HEK293 (cell line): ENCODE measurements at regions not wholly inside any gene's neighbourhood (a gene's known extent, or its start where the extent isn't known, plus 50 kb on each side); places are given as distances from the start of the nearest gene placed in this dataset.

Experiments used
- CTCF ChIA-PET: fragments of 350-600 bp; formaldehyde crosslinking; extraction: SDS; loops from one replicate; lab custom pipeline; 2021; ENCODE audit warnings: antibody characterized with exemption; lab: Yijun Ruan, JAX
- POLR2A ChIA-PET: fragments of 300-600 bp; formaldehyde crosslinking; extraction: SDS; loops from one replicate; lab custom pipeline; 2020; ENCODE audit warnings: antibody characterized with exemption, inconsistent platforms; lab: Yijun Ruan, JAX
- H3K27ac ChIP-seq: fragments of 200-500 bp; sonication (Bioruptor generic); 2 replicates; pipeline ENCODE4 v1.5.1; 2014; ENCODE audit warnings: low read depth, low read length, control low read depth, inconsistent platforms; ENCODE audit errors: extremely low read depth
- H3K36me3 ChIP-seq, 2 experiments: fragments of 200-500 bp in 1 of 2; sonication (Bioruptor generic) in 1 of 2; 1 replicate in 1 of 2; 2 replicates in 1 of 2; pipeline ENCODE4 v1.5.1; 2014 to 2017; ENCODE audit warnings: inconsistent platforms in 2 of 2, low read length in 2 of 2; ENCODE audit not compliant: control insufficient read depth in 2 of 2, insufficient read depth in 1 of 2
- H3K4me1 ChIP-seq: fragments of 200-500 bp; sonication (Bioruptor generic); 2 replicates; pipeline ENCODE4 v1.5.1; 2014; ENCODE audit warnings: mild to moderate bottlenecking, low read length, inconsistent platforms; ENCODE audit not compliant: control insufficient read depth, insufficient read depth
- H3K4me3 ChIP-seq: 2 replicates; pipeline ENCODE4 v1.5.1; 2011; ENCODE audit warnings: low read depth, mild to moderate bottlenecking, control low read depth, low read length, moderate library complexity
- H3K9me3 ChIP-seq: fragments of 200-500 bp; sonication (Bioruptor generic); 2 replicates; pipeline ENCODE4 v1.5.1; 2014; ENCODE audit warnings: low read depth, low read length, inconsistent platforms; ENCODE audit not compliant: control insufficient read depth, insufficient read depth
- AEBP2 ChIP-seq: fragments of 450-650 bp; formaldehyde crosslinking; IDR thresholded peaks from 2 replicates; pipeline ENCODE4 v1.5.1; 2016; ENCODE audit warnings: missing biosample characterization, missing genetic modification characterization, borderline replicate concordance
- BCL6B ChIP-seq: fragments of 450-650 bp; formaldehyde crosslinking; IDR thresholded peaks from 2 replicates; pipeline ENCODE4 v1.5.1; 2017; ENCODE audit warnings: missing biosample characterization, missing genetic modification characterization
- GLI4 ChIP-seq: fragments of 450-650 bp; formaldehyde crosslinking; IDR thresholded peaks from 2 replicates; pipeline ENCODE4 v1.5.1; 2016; ENCODE audit warnings: missing biosample characterization, missing genetic modification characterization
- PRDM6 ChIP-seq: fragments of 450-650 bp; formaldehyde crosslinking; IDR thresholded peaks from 2 replicates; pipeline ENCODE4 v1.5.1; 2017; ENCODE audit warnings: missing biosample characterization, missing genetic modification characterization
- ZBTB20 ChIP-seq: fragments of 450-650 bp; formaldehyde crosslinking; IDR thresholded peaks from 2 replicates; pipeline ENCODE4 v1.5.1; 2016; ENCODE audit warnings: missing biosample characterization, missing genetic modification characterization
- ZNF114 ChIP-seq: fragments of 450-650 bp; formaldehyde crosslinking; IDR thresholded peaks from 2 replicates; pipeline ENCODE4 v1.5.0; 2017; ENCODE audit warnings: missing biosample characterization, missing genetic modification characterization
- ZNF362 ChIP-seq: fragments of 450-650 bp; formaldehyde crosslinking; IDR thresholded peaks from 2 replicates; pipeline ENCODE4 v1.5.1; 2016; ENCODE audit warnings: missing biosample characterization, missing genetic modification characterization
- ZNF416 ChIP-seq: fragments of 450-650 bp; formaldehyde crosslinking; IDR thresholded peaks from 2 replicates; pipeline ENCODE4 v1.5.1; 2016; ENCODE audit warnings: missing biosample characterization, missing genetic modification characterization
- ZNF488 ChIP-seq: fragments of 450-650 bp; formaldehyde crosslinking; IDR thresholded peaks from 2 replicates; pipeline ENCODE4 v1.5.1; 2016; ENCODE audit warnings: missing biosample characterization, missing genetic modification characterization
- ZNF785 ChIP-seq: fragments of 450-650 bp; formaldehyde crosslinking; IDR thresholded peaks from 2 replicates; pipeline ENCODE4 v1.5.1; 2016; ENCODE audit warnings: missing biosample characterization, missing genetic modification characterization
- ZNF792 ChIP-seq: fragments of 450-650 bp; formaldehyde crosslinking; IDR thresholded peaks from 2 replicates; pipeline ENCODE4 v1.5.1; 2016; ENCODE audit warnings: missing biosample characterization, missing genetic modification characterization
- TF ChIP-seq, protein P1 (sequence below): fragments of 450-650 bp; formaldehyde crosslinking; conservative IDR thresholded peaks from 2 replicates; pipeline ENCODE4 v1.5.1; 2016; ENCODE audit warnings: low read depth, missing biosample characterization, missing genetic modification characterization

- TF ChIP-seq ZNF416 (tag by site-specific recombination) (no peak), ZNF488 (tag by site-specific recombination) (no peak), ZNF785 (tag by site-specific recombination) (no peak), ZNF114 (tag by site-specific recombination) (no peak), BCL6B (tag by site-specific recombination) (no peak), PRDM6 (tag by site-specific recombination) (no peak), ZNF362 (tag by site-specific recombination) (no peak), ZBTB20 (tag by site-specific recombination) (no peak), AEBP2 (tag by site-specific recombination) (no peak)
- TF ChIP-seq, protein P1, sequence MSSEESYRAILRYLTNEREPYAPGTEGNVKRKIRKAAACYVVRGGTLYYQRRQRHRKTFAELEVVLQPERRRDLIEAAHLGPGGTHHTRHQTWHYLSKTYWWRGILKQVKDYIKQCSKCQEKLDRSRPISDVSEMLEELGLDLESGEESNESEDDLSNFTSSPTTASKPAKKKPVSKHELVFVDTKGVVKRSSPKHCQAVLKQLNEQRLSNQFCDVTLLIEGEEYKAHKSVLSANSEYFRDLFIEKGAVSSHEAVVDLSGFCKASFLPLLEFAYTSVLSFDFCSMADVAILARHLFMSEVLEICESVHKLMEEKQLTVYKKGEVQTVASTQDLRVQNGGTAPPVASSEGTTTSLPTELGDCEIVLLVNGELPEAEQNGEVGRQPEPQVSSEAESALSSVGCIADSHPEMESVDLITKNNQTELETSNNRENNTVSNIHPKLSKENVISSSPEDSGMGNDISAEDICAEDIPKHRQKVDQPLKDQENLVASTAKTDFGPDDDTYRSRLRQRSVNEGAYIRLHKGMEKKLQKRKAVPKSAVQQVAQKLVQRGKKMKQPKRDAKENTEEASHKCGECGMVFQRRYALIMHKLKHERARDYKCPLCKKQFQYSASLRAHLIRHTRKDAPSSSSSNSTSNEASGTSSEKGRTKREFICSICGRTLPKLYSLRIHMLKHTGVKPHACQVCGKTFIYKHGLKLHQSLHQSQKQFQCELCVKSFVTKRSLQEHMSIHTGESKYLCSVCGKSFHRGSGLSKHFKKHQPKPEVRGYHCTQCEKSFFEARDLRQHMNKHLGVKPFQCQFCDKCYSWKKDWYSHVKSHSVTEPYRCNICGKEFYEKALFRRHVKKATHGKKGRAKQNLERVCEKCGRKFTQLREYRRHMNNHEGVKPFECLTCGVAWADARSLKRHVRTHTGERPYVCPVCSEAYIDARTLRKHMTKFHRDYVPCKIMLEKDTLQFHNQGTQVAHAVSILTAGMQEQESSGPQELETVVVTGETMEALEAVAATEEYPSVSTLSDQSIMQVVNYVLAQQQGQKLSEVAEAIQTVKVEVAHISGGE, result no peak
- Histone ChIP-seq H3K36me3 (no peaks in the 10 kb centered on the region), H3K4me3 (no peak overlapping the region), H3K4me1 (no peaks in the 10 kb centered on the region), H3K9me3 (no peaks in the 10 kb centered on the region), H3K27ac (no peak overlapping the region)
- ChIA-PET POLR2A (no interaction called here), CTCF (no interaction called here)
These were observed 460.6 kb upstream of the MCTP2 start for GRCh38 chr15:93770788-93771187.

DNA sequence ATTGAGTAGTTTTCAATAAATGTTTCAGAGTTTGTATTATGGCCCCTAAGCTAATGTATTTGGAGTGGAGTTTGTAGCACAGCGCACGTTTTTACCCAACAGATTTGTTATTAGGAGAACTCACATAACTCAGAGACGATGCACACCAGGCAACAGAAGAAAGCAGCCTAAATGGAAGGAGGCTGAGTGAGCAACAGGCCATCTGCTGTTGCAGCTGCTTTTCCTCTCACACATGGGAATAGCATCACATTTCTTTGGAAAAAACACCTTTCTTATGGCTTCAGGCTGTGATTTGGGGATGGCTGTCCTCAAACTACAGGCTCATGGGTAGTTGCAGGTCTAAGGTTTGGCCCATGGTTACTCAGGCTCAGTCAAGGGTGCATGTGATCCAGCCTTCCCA is 469.3 kb upstream of the MCTP2 start:
- Histone ChIP-seq H3K9me3 (no peaks in the 10 kb centered on the region), H3K27ac (no peak overlapping the region), H3K4me3 (no peak overlapping the region), H3K36me3 (no peaks in the 10 kb centered on the region), H3K4me1 (no peaks in the 10 kb centered on the region)
- TF ChIP-seq ZNF792 (tag by site-specific recombination) (no peak), GLI4 (tag by site-specific recombination) (no peak)
- ChIA-PET POLR2A (no interaction called here), CTCF (no interaction called here)
